ENCODE measurements at regions not wholly inside any gene's neighbourhood (a gene's known extent, or its start where the extent isn't known, plus 50 kb on each side); places are given as distances from the start of the nearest gene placed in this dataset.

DNA sequence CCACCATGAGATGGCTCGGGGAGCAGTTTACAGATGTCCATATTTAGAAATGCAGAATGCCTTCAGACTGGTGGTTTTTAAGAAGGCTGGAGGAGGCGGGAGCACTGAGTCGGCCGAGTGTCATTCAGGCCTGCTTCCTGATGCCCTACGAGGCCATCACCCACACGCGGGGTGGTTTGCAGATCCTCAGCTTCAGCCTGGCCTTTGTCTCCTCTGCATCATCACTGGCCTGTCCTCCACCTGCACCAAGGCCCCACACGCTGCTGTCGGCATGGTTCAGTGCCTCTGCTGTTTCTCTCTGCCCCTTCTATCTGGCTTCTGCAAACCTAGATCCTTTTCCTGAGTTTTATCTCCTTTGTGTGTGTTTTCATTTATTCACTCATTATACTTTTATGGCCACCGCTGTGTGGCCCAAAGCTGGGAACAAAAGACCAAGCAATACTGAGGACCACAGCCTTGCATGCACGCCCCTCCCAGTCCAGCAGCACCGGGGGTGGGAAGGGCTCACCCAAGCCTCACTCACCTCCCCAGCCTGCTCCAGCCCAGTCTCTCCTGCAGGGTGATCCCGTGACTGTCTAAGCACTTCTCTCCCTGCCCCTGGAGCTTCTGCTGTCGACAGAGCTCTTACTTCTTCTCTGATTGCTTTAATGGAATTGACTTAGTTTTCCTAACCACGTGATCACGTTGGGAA is 240.8 kb downstream of the TEX29 start:
- H3K27ac ChIP-seq = no peak overlapping the region
- H3K9me3 ChIP-seq = no peaks in the 10 kb centered on the region
- H3K4me3 ChIP-seq (replicated peaks in 1 of 3) = no peak overlapping the region
- intact Hi-C loops (cut with DNase I) = no loop called here
- no peaks in the 10 kb centered on the region for H3K4me1 ChIP-seq
- no peaks in the 10 kb centered on the region for H3K36me3 ChIP-seq
- no peak for DNase-seq
- no peaks in the 10 kb centered on the region for H3K27me3 ChIP-seq
- WGBS, 2 donors = 72 to 83% methylated on average over 12 to 16 of the region's 16 CpGs
- TF ChIP-seq, protein P1, sequence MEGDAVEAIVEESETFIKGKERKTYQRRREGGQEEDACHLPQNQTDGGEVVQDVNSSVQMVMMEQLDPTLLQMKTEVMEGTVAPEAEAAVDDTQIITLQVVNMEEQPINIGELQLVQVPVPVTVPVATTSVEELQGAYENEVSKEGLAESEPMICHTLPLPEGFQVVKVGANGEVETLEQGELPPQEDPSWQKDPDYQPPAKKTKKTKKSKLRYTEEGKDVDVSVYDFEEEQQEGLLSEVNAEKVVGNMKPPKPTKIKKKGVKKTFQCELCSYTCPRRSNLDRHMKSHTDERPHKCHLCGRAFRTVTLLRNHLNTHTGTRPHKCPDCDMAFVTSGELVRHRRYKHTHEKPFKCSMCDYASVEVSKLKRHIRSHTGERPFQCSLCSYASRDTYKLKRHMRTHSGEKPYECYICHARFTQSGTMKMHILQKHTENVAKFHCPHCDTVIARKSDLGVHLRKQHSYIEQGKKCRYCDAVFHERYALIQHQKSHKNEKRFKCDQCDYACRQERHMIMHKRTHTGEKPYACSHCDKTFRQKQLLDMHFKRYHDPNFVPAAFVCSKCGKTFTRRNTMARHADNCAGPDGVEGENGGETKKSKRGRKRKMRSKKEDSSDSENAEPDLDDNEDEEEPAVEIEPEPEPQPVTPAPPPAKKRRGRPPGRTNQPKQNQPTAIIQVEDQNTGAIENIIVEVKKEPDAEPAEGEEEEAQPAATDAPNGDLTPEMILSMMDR (IDR thresholded peaks at IDR 0.05) = no peak
- TF ChIP-seq POLR2A (IDR thresholded peaks at IDR 0.05) = no peak

DNA sequence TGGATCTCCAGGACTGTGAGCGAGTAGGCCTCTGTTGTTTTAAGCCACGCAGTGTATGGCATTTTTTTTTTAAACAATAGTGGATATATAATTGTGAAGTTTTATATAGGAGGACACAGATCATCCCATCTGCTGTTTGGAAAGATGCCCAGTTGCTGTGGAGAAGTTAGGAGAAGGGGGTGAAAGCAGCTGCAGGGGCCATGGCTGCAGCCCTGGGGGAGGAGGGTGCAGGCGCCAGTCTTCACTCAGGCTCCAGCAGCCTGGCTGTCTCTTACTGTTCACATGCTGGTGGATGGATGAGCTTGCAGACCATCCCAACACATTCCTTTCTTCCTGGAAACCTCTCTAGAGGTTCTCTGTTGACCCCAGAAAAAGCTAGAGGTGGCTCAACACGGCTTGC is 242.3 kb downstream of the TEX29 start:
- no peak overlapping the region for H3K27ac ChIP-seq
- no peaks in the 10 kb centered on the region for H3K9me3 ChIP-seq
- no peaks in the 10 kb centered on the region for H3K27me3 ChIP-seq
- H3K4me1 ChIP-seq = no peaks in the 10 kb centered on the region
- H3K36me3 ChIP-seq = no peaks in the 10 kb centered on the region
- 66% methylated on average over 4 of the region's 4 CpGs for WGBS, 2 donors
- no peak for DNase-seq
- no peak for TF ChIP-seq POLR2A (IDR thresholded peaks at IDR 0.05)
- TF ChIP-seq, protein P1 (IDR thresholded peaks at IDR 0.05) = no peak
- intact Hi-C loops (cut with DNase I) = no loop called here
- no peak overlapping the region for H3K4me3 ChIP-seq (replicated peaks in 1 of 3)

DNA sequence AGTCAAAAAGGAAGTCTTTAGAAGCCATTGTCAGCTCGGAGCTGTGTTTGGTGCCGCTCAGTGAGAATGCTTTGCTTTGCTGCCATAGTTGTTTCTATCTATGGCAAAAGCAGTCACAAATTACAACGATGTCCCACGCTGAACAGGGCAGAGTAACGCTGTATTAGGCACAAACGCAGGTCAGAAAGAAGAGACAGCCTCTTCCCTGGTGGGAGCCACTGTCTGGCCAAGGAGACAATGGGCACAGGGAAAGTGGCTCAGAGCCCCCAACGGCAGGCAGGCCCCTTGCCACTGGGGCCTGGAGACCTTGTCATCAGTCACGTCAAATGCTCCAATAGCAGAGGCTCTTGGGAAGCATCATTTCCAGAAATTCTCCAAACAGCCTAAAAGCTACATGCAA is 244.2 kb downstream of the TEX29 start:
- no peaks in the 10 kb centered on the region for H3K36me3 ChIP-seq
- H3K27ac ChIP-seq = no peak overlapping the region
- no peak for DNase-seq
- intact Hi-C loops (cut with DNase I) = no loop called here
- no peak overlapping the region for H3K4me3 ChIP-seq (replicated peaks in 1 of 3)
- 59 to 73% methylated on average over 8 of the region's 8 CpGs for WGBS, 2 donors
- TF ChIP-seq, protein P1 (IDR thresholded peaks at IDR 0.05) = no peak
- no peak for TF ChIP-seq POLR2A (IDR thresholded peaks at IDR 0.05)
- H3K27me3 ChIP-seq = no peaks in the 10 kb centered on the region
- no peaks in the 10 kb centered on the region for H3K4me1 ChIP-seq
- H3K9me3 ChIP-seq = no peaks in the 10 kb centered on the region

DNA sequence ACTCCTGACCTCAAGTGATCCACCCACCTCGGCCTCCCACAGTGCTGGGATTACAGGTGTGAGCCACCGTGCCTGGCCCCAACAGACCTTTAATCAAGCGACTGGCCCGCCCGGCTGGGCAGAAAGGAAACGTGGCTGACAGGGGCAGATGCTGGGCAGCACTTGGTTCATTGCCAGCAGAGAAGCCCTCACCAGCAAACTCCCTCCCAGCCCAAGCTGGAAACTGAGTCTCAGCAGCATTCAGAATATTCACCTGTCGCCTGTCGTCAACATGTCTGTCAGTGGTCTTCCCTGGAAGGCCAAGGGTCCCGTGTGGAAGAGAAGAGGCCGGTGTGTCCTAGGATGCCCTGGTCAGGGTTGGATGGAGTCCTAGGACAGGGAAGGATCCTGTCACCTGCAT is 245.0 kb downstream of the TEX29 start:
- intact Hi-C loops (cut with DNase I) = no loop called here
- no peaks in the 10 kb centered on the region for H3K36me3 ChIP-seq
- TF ChIP-seq, protein P1 (IDR thresholded peaks at IDR 0.05) = no peak
- TF ChIP-seq POLR2A (IDR thresholded peaks at IDR 0.05) = no peak
- WGBS, 2 donors = 81 to 91% methylated on average over 9 of the region's 10 CpGs
- H3K4me3 ChIP-seq (replicated peaks in 1 of 3) = no peak overlapping the region
- H3K27me3 ChIP-seq = no peaks in the 10 kb centered on the region
- no peak for DNase-seq
- H3K9me3 ChIP-seq = no peaks in the 10 kb centered on the region
- no peak overlapping the region for H3K27ac ChIP-seq
- H3K4me1 ChIP-seq = no peaks in the 10 kb centered on the region

DNA sequence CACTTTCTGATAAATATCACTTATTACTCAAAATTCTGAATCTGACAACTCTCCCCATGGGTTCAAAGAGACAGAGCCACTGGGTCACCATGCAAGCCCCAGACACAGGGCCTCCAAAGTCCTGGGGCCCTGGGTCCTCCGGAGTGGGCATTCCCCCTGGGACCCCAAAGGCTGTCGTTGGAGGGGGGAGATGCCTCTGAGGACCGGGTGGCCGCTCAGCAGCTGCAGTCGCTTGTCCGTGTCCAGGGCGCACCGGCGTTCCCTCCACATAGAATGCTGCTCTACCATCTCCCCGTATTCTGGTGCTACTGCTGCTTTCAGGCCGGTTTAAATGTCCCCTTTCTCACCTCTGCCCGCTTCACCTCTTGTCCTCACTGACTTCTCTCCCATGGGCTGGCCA is 246.1 kb downstream of the TEX29 start:
- no peaks in the 10 kb centered on the region for H3K9me3 ChIP-seq
- no peak overlapping the region for H3K4me3 ChIP-seq (replicated peaks in 1 of 3)
- no peak for DNase-seq
- H3K4me1 ChIP-seq = no peaks in the 10 kb centered on the region
- H3K27me3 ChIP-seq = no peaks in the 10 kb centered on the region
- 88 to 92% methylated on average over 12 of the region's 12 CpGs for WGBS, 2 donors
- TF ChIP-seq, protein P1 (IDR thresholded peaks at IDR 0.05) = no peak
- no peak for TF ChIP-seq POLR2A (IDR thresholded peaks at IDR 0.05)
- intact Hi-C loops (cut with DNase I) = no loop called here
- no peak overlapping the region for H3K27ac ChIP-seq
- no peaks in the 10 kb centered on the region for H3K36me3 ChIP-seq
